ENCODE measurements at regions not wholly inside any gene's neighbourhood (a gene's known extent, or its start where the extent isn't known, plus 50 kb on each side); places are given as distances from the start of the nearest gene placed in this dataset.

DNA sequence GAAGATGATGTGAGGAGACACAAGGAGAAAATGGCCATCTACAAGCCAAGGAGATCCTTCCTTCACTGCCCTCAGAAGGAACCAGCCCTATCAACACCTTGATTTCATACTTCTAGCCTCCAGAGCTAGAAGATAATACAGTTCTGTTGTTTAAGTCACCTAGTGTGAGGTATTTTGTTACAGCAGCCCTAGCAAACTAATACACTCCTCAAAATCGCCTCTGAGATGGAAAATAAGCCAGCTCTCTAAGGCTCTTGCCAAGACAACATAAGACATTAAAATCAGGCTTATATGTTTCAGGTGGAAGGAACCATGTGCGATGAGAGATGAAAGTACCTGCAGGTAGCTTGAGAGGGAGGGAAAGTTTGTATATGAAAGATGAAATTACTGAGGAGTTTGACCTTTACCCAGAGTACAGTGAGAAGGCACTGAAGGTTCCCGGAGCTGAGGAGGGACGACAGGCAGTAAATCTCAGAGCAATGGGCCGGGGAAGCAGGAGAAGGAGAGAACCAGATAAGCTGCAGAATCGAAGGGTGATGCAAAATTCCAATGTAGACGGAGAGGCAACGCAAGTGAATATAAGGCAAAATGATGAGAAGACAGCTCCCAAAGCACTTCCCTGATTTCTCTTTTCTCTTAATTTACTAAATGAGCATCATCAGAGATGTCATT lies 84.7 kb downstream of the HHIPL2 start:
- Histone ChIP-seq H3K4me3 (no peak overlapping the region), H3K27me3 (no peaks in the 10 kb centered on the region), H3K4me1 (peaks cover 5 to 17% (median 12%) of the 10 kb centered on the region in 4 donors), H3K36me3 (no peaks in the 10 kb centered on the region), H3K27ac (no peak overlapping the region), H3K9me3 (peaks cover 0 to 4% (median 2%) of the 10 kb centered on the region in 4 donors)
- 81 to 91% (median 88%) methylated on average over 8 of the region's 8 CpGs for WGBS, 5 donors
- intact Hi-C loops (cut with DNase I; ENCODE audit: low total_unique reads): loop anchor here (5.0 kb wide), 1 partner anchor 169 kb away; no protein-coding TSS in a partner anchor
- TF ChIP-seq, protein P1, sequence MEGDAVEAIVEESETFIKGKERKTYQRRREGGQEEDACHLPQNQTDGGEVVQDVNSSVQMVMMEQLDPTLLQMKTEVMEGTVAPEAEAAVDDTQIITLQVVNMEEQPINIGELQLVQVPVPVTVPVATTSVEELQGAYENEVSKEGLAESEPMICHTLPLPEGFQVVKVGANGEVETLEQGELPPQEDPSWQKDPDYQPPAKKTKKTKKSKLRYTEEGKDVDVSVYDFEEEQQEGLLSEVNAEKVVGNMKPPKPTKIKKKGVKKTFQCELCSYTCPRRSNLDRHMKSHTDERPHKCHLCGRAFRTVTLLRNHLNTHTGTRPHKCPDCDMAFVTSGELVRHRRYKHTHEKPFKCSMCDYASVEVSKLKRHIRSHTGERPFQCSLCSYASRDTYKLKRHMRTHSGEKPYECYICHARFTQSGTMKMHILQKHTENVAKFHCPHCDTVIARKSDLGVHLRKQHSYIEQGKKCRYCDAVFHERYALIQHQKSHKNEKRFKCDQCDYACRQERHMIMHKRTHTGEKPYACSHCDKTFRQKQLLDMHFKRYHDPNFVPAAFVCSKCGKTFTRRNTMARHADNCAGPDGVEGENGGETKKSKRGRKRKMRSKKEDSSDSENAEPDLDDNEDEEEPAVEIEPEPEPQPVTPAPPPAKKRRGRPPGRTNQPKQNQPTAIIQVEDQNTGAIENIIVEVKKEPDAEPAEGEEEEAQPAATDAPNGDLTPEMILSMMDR (IDR thresholded peaks at IDR 0.05): no peak
- no peak for TF ChIP-seq EP300 (IDR thresholded peaks at IDR 0.05)
- no peak for TF ChIP-seq POLR2AphosphoS5 (IDR thresholded peaks at IDR 0.05)
- no peak for TF ChIP-seq POLR2A (IDR thresholded peaks at IDR 0.05)
- no peak for DNase-seq

DNA sequence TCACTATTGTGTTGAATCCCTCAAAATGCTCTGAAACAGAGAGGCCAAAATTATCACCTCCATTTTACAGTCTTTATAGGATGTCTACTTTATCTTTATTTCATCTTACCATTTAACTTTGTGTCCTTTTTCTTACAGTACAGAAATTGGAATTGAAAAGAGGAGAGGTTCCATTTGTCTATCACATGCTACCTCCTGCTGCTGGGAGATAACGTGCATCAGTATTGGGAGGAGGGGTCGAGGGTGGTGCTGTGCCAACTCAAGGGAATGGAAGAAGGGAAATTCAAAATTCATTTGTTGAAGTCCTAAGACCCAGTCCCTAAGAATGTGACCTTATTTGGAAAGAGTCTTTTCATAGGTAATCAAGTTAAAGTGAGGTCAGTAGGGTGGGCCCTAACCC lies 85.3 kb downstream of the HHIPL2 start:
- TF ChIP-seq, protein P1 (IDR thresholded peaks at IDR 0.05): no peak
- TF ChIP-seq POLR2A (IDR thresholded peaks at IDR 0.05) (no peak), EP300 (IDR thresholded peaks at IDR 0.05) (no peak), POLR2AphosphoS5 (IDR thresholded peaks at IDR 0.05) (no peak)
- Histone ChIP-seq H3K27ac (no peak overlapping the region), H3K9me3 (peaks cover 2 to 10% (median 8%) of the 10 kb centered on the region in 4 donors), H3K4me3 (no peak overlapping the region), H3K4me1 (peaks cover 5 to 17% (median 12%) of the 10 kb centered on the region in 4 donors), H3K27me3 (no peaks in the 10 kb centered on the region), H3K36me3 (no peaks in the 10 kb centered on the region)
- intact Hi-C loops (cut with DNase I; ENCODE audit: low total_unique reads): loop anchor here (5.0 kb wide), 1 partner anchor 170 kb away; no protein-coding TSS in a partner anchor
- no peak for DNase-seq
- WGBS, 5 donors: 59 to 79% (median 69%) methylated on average over 2 of the region's 2 CpGs

DNA sequence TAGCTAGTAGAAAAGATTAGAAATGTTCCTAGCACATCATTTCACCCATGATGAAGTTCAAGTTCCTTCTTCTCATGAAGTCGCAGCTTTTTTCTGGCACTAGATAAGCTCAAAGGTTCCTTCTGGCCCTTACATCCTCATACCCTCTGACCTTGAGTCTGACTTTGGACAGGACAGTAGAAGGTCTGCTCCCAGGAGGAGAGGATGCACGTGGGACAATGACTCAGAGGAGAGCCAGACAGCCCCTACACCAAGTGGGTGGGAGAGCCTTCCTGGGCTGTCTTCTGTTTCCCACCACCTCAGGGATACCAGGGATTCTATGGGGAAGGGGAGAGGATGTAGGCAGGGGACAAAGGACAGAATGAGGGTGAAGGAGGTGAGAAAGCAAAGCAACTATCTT lies 86.0 kb downstream of the HHIPL2 start:
- H3K36me3 ChIP-seq: no peaks in the 10 kb centered on the region
- TF ChIP-seq POLR2AphosphoS5 (IDR thresholded peaks at IDR 0.05) (no peak), EP300 (IDR thresholded peaks at IDR 0.05) (no peak), POLR2A (IDR thresholded peaks at IDR 0.05) (no peak)
- TF ChIP-seq, protein P1 (IDR thresholded peaks at IDR 0.05): no peak
- no peak for DNase-seq
- H3K4me1 ChIP-seq: peaks cover 5 to 17% (median 12%) of the 10 kb centered on the region in 4 donors
- H3K4me3 ChIP-seq: no peak overlapping the region
- intact Hi-C loops (cut with DNase I; ENCODE audit: low total_unique reads): loop anchor here (5.0 kb wide), 1 partner anchor 170 kb away; no protein-coding TSS in a partner anchor
- H3K9me3 ChIP-seq: peaks cover 6 to 17% (median 12%) of the 10 kb centered on the region in 4 donors
- no peak overlapping the region for H3K27ac ChIP-seq
- H3K27me3 ChIP-seq: no peaks in the 10 kb centered on the region
- WGBS, 5 donors: 59 to 78% (median 72%) methylated on average over 2 of the region's 2 CpGs

DNA sequence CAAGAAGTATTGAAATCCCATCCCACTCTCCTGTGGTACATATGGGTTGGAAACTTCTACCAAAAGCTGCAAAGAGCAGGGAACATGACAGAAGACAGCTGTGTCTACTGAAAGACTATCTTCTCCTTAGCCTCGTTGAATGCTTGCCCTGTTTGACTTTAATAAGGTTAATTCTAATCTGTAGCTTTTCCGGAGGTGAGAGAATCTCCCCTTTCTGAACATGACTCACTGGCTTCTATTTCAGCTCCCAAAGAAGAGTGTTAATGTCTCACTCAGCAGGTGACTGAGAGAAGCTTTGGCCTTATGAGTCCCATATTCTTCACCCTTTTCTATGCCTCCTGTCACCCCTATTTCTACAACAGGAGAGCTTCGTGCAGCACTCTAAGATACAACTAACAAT lies 88.3 kb downstream of the HHIPL2 start:
- 68 to 83% (median 75%) methylated on average over 3 of the region's 3 CpGs for WGBS, 5 donors
- Histone ChIP-seq H3K27ac (no peak overlapping the region), H3K4me3 (no peak overlapping the region), H3K9me3 (peaks cover 6 to 19% (median 13%) of the 10 kb centered on the region in 4 donors), H3K36me3 (no peaks in the 10 kb centered on the region), H3K27me3 (no peaks in the 10 kb centered on the region), H3K4me1 (peaks cover 0 to 10% (median 4%) of the 10 kb centered on the region in 4 donors)
- no peak for DNase-seq
- TF ChIP-seq EP300 (IDR thresholded peaks at IDR 0.05): no peak
- no peak for TF ChIP-seq POLR2A (IDR thresholded peaks at IDR 0.05)
- TF ChIP-seq POLR2AphosphoS5 (IDR thresholded peaks at IDR 0.05): no peak
- TF ChIP-seq, protein P1 (IDR thresholded peaks at IDR 0.05): no peak
- intact Hi-C loops (cut with DNase I; ENCODE audit: low total_unique reads): loop anchor here (5.0 kb wide), 1 partner anchor 173 kb away; no protein-coding TSS in a partner anchor

Measured in stomach (tissue), 8 donors.